Forelimb muscle (tissue), 1 donor: ENCODE measurements at regions not wholly inside any gene's neighbourhood (a gene's known extent, or its start where the extent isn't known, plus 50 kb on each side); places are given as distances from the start of the nearest gene placed in this dataset.

Experiments used
- DNase-seq: peaks from one replicate; pipeline ENCODE4 v3.0.0-alpha.2; 2013; ENCODE audit warnings: low read depth

- DNase-seq: no peak
Measured at GRCh38 chr10:78363190-78363589, 329.5 kb downstream of the RPS24 start.

GRCh38 chr10:78365694-78366093, 332.0 kb downstream of the RPS24 start:
- DNase-seq: no peak

GRCh38 chr10:78366663-78367411, 333.2 kb downstream of the RPS24 start:
- no peak for DNase-seq

- DNase-seq: no peak
Measured at GRCh38 chr10:78367751-78368150, 334.1 kb downstream of the RPS24 start.

- DNase-seq: no peak
Measured at GRCh38 chr10:78371136-78371535, 337.5 kb downstream of the RPS24 start.

GRCh38 chr10:78372806-78373205, 339.1 kb downstream of the RPS24 start:
- DNase-seq: no peak

GRCh38 chr10:78374331-78375028, 340.8 kb downstream of the RPS24 start:
- no peak for DNase-seq

- DNase-seq: no peak
Measured at GRCh38 chr10:78375854-78376785, 342.5 kb downstream of the RPS24 start.

- no peak for DNase-seq
Measured at GRCh38 chr10:78377356-78377755, 343.7 kb downstream of the RPS24 start.

GRCh38 chr10:78378192-78378591, 344.5 kb downstream of the RPS24 start:
- DNase-seq: no peak

- no peak for DNase-seq
Measured at GRCh38 chr10:78381107-78381506, 347.4 kb downstream of the RPS24 start.

- DNase-seq: no peak
Measured at GRCh38 chr10:78382047-78382446, 348.4 kb downstream of the RPS24 start.

- DNase-seq: no peak
Measured at GRCh38 chr10:78382772-78383171, 349.1 kb downstream of the RPS24 start.

GRCh38 chr10:78383378-78384048, 349.9 kb downstream of the RPS24 start:
- DNase-seq: no peak

GRCh38 chr10:78384049-78384431, 350.4 kb downstream of the RPS24 start:
- no peak for DNase-seq

- no peak for DNase-seq
Measured at GRCh38 chr10:78385599-78385998, 351.9 kb downstream of the RPS24 start.

GRCh38 chr10:78386509-78386908, 352.8 kb downstream of the RPS24 start:
- DNase-seq: no peak

GRCh38 chr10:78388331-78389050, 354.8 kb downstream of the RPS24 start:
- DNase-seq: no peak

GRCh38 chr10:78389419-78389818, 355.8 kb downstream of the RPS24 start:
- DNase-seq: no peak

- DNase-seq: no peak
Measured at GRCh38 chr10:78390051-78390450, 356.4 kb downstream of the RPS24 start.

- no peak for DNase-seq
Measured at GRCh38 chr10:78390817-78391216, 357.2 kb downstream of the RPS24 start.
